KMS-11 (cell line): ENCODE measurements at regions not wholly inside any gene's neighbourhood (a gene's known extent, or its start where the extent isn't known, plus 50 kb on each side); places are given as distances from the start of the nearest gene placed in this dataset.
"Not testable (repeated sequence)": the region's sequence is repeated elsewhere in the genome, so short reads cannot be mapped to it uniquely, and the experiment has no call there.

Source experiments
- H2AFZ ChIP-seq: fragments of 200-600 bp; sonication (generic); 2 replicates; pipeline ENCODE4 v1.6.1; 2016; ENCODE audit warnings: antibody characterized with exemption, mixed run types, low read depth
- H3K27ac ChIP-seq: fragments of 200-600 bp; sonication (generic); 2 replicates; pipeline ENCODE4 v1.6.1; 2016; ENCODE audit warnings: mild to moderate bottlenecking, mixed run types
- H3K27me3 ChIP-seq: fragments of 200-600 bp; sonication (generic); 2 replicates; pipeline ENCODE4 v1.6.1; 2017; ENCODE audit warnings: mild to moderate bottlenecking, low read depth, mixed run types, moderate library complexity; ENCODE audit not compliant: insufficient read depth
- H3K36me3 ChIP-seq: fragments of 200-600 bp; sonication (generic); 2 replicates; pipeline ENCODE4 v1.6.1; 2017; ENCODE audit warnings: mild to moderate bottlenecking, mixed run types; ENCODE audit not compliant: insufficient read depth
- H3K4me1 ChIP-seq: fragments of 200-600 bp; sonication (generic); 2 replicates; pipeline ENCODE4 v1.6.1; 2016; ENCODE audit warnings: mild to moderate bottlenecking, low read depth, mixed run types; ENCODE audit not compliant: poor library complexity, severe bottlenecking
- H3K4me2 ChIP-seq: fragments of 200-600 bp; sonication (generic); 2 replicates; pipeline ENCODE4 v1.7.0; 2016; ENCODE audit warnings: mild to moderate bottlenecking, mixed run types
- H3K4me3 ChIP-seq: fragments of 200-600 bp; sonication (generic); IDR thresholded peaks from 2 replicates; pipeline ENCODE4 v1.6.1; 2017; ENCODE audit warnings: low read depth, low read length, mixed read lengths; ENCODE audit not compliant: insufficient read depth
- H3K79me2 ChIP-seq: fragments of 200-600 bp; sonication (generic); 2 replicates; pipeline ENCODE4 v1.6.1; 2016; ENCODE audit warnings: low read depth, mixed run types; ENCODE audit not compliant: insufficient read depth
- H3K9ac ChIP-seq: fragments of 200-600 bp; sonication (generic); 2 replicates; pipeline ENCODE4 v1.6.1; 2016; ENCODE audit warnings: mild to moderate bottlenecking, mixed run types
- H4K20me1 ChIP-seq: fragments of 200-600 bp; sonication (generic); 2 replicates; pipeline ENCODE4 v1.6.1; 2016; ENCODE audit warnings: mild to moderate bottlenecking, mixed run types; ENCODE audit not compliant: insufficient read depth
- TF ChIP-seq, protein P1 (sequence below): fragments of 200-600 bp; sonication (generic); conservative IDR thresholded peaks from 2 replicates; pipeline ENCODE4 v1.6.1; 2017; ENCODE audit warnings: low read depth, mild to moderate bottlenecking, antibody characterized with exemption, low read length, moderate library complexity, mixed read lengths

GRCh38 chr5:136740228-136740627 is 374.9 kb upstream of the TRPC7 start:
- no peak overlapping the region for H3K9ac ChIP-seq
- no peak overlapping the region for H3K4me3 ChIP-seq
- H3K27ac ChIP-seq = no peak overlapping the region
- no peaks in the 10 kb centered on the region for H3K79me2 ChIP-seq
- no peaks in the 10 kb centered on the region for H3K36me3 ChIP-seq
- H2AFZ ChIP-seq = no peak overlapping the region
- TF ChIP-seq, protein P1, sequence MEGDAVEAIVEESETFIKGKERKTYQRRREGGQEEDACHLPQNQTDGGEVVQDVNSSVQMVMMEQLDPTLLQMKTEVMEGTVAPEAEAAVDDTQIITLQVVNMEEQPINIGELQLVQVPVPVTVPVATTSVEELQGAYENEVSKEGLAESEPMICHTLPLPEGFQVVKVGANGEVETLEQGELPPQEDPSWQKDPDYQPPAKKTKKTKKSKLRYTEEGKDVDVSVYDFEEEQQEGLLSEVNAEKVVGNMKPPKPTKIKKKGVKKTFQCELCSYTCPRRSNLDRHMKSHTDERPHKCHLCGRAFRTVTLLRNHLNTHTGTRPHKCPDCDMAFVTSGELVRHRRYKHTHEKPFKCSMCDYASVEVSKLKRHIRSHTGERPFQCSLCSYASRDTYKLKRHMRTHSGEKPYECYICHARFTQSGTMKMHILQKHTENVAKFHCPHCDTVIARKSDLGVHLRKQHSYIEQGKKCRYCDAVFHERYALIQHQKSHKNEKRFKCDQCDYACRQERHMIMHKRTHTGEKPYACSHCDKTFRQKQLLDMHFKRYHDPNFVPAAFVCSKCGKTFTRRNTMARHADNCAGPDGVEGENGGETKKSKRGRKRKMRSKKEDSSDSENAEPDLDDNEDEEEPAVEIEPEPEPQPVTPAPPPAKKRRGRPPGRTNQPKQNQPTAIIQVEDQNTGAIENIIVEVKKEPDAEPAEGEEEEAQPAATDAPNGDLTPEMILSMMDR = no peak
- H3K4me2 ChIP-seq = no peak overlapping the region
- no peaks in the 10 kb centered on the region for H4K20me1 ChIP-seq
- H3K4me1 ChIP-seq = no peaks in the 10 kb centered on the region
- no peaks in the 10 kb centered on the region for H3K27me3 ChIP-seq

DNA sequence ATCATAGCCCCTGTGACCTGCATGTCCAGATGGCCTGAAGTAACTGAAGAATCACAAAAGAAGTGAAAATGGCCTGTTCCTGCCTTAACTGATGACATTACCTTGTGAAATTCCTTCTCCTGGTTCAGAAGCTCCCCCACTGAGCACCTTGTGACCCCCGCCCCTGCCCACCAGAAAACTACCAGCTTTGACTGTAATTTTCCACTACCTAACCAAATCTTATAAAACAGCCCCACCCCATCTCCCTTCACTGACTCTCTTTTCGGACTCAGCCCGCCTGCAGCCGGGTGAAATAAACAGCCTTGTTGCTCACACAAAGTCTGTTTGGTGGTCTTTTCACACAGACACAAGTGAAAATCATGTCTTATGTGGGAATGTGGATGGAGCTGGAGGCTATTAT is 373.9 kb upstream of the TRPC7 start:
- not testable (repeated sequence) for H2AFZ ChIP-seq, H3K36me3 ChIP-seq, H3K4me3 ChIP-seq, H4K20me1 ChIP-seq, H3K9ac ChIP-seq, H3K27me3 ChIP-seq, H3K27ac ChIP-seq, H3K79me2 ChIP-seq, H3K4me2 ChIP-seq, H3K4me1 ChIP-seq

DNA sequence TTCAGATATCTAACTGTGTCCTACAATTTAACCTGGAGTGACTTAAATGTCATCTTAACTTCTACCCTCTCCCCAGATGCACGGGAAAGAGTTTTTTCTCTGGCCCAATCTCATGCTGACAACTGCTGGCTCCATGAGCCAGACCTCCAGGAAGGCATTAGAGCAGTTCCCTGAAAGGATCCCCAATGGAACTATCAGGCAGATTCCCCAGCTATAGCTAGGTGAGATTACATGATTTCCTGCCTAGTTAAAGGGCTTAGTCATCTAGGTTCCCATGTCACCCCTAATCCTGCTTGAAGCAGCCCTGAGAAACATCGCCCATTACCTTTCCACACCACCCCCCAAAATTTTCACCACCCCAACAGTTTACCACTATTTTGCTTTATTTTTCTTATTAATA is 373.5 kb upstream of the TRPC7 start:
- Histone ChIP-seq H3K79me2 (no peaks in the 10 kb centered on the region), H3K4me2 (no peak overlapping the region), H3K27ac (no peak overlapping the region), H4K20me1 (no peaks in the 10 kb centered on the region), H3K4me3 (no peak overlapping the region), H3K4me1 (no peaks in the 10 kb centered on the region), H3K9ac (no peak overlapping the region), H2AFZ (no peak overlapping the region), H3K36me3 (no peaks in the 10 kb centered on the region), H3K27me3 (no peaks in the 10 kb centered on the region)
- TF ChIP-seq, protein P1 = no peak

DNA sequence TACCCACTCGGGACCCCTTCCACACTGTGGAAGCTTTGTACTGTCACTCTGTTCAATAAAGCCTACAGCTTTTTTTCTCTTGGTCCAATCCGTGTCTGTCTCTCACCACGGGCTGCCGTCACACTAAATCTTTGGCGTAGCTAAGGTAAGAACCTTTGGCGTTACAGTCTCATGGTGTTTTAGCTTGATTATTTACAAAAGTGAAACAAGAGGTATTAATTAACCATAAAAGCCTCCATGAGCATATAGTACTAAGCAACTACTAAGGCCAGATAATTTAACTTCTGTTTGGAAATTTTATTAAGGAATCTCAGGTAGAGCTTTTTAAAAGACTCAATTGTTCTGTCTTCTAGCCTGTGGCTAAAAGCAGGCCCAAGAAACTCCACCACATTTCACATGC is 370.7 kb upstream of the TRPC7 start:
- Histone ChIP-seq H4K20me1 (no peaks in the 10 kb centered on the region), H3K79me2 (no peaks in the 10 kb centered on the region), H3K27me3 (no peaks in the 10 kb centered on the region), H2AFZ (no peak overlapping the region), H3K4me1 (no peaks in the 10 kb centered on the region), H3K36me3 (no peaks in the 10 kb centered on the region), H3K4me2 (no peak overlapping the region), H3K4me3 (no peak overlapping the region), H3K9ac (no peak overlapping the region), H3K27ac (no peak overlapping the region)
- TF ChIP-seq, protein P1 = no peak

DNA sequence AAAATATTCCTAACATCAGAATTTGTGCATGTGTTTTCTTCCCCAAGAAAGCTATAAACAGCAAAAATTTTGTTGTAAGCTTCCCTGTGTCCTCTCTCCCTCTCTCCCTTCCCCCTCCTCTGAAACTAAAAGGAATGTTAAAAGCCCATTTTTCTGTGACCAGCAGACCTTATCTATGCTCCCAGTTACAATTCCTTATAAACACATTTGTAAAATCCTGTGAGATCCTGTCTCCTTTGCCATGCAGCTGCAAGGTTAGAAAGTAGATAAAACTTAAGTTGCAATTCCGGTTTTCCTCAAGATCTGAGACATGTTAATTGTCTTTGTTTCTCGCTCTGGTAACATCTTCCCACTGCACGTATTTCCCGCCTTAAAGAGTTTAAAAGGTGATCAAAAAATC is 370.3 kb upstream of the TRPC7 start:
- H3K79me2 ChIP-seq, H4K20me1 ChIP-seq, H2AFZ ChIP-seq, H3K4me1 ChIP-seq, H3K9ac ChIP-seq, H3K36me3 ChIP-seq, H3K4me3 ChIP-seq, H3K27ac ChIP-seq, H3K27me3 ChIP-seq, H3K4me2 ChIP-seq: not testable (repeated sequence)

- H3K27ac ChIP-seq = no peak overlapping the region
- no peaks in the 10 kb centered on the region for H3K4me1 ChIP-seq
- no peak overlapping the region for H3K9ac ChIP-seq
- TF ChIP-seq, protein P1 = no peak
- H3K4me2 ChIP-seq = no peak overlapping the region
- no peak overlapping the region for H2AFZ ChIP-seq
- no peaks in the 10 kb centered on the region for H3K36me3 ChIP-seq
- H3K4me3 ChIP-seq = no peak overlapping the region
- H4K20me1 ChIP-seq = no peaks in the 10 kb centered on the region
- no peaks in the 10 kb centered on the region for H3K27me3 ChIP-seq
- H3K79me2 ChIP-seq = no peaks in the 10 kb centered on the region
Observed at GRCh38 chr5:136734628-136735027, 369.3 kb upstream of the TRPC7 start.
